Heart right ventricle (tissue), 16 donors: ENCODE measurements at regions not wholly inside any gene's neighbourhood (a gene's known extent, or its start where the extent isn't known, plus 50 kb on each side); places are given as distances from the start of the nearest gene placed in this dataset.

Experiments
- ATAC-seq, 8 donors: fragments of 200-7000 bp; cut with Tn5 transposase; one replicate each; pipeline ENCODE4 v1.9.1; 2020; ENCODE audit warnings: mild to moderate bottlenecking in 8 of 8, moderate library complexity in 8 of 8, moderate number of reproducible peaks in 1 of 8
- DNase-seq, 2 donors: peaks; one replicate each; pipeline ENCODE4 v3.0.0-alpha.2; 2020
- H3K27ac ChIP-seq, 10 donors: fragments of 200-600 bp; sonication (generic) in 2 of 10; one replicate each; pipeline versions ENCODE4 v1.5.0 to v1.8.0; 2020 to 2022; ENCODE audit warnings: mild to moderate bottlenecking in 3 of 10
- H3K27me3 ChIP-seq, 7 donors: fragments of 200-600 bp; one replicate each; pipeline ENCODE4 v1.8.0; 2021 to 2022; ENCODE audit warnings: mild to moderate bottlenecking in 2 of 7
- H3K36me3 ChIP-seq, 9 donors: fragments of 200-600 bp; sonication (generic) in 1 of 9; one replicate each; pipeline versions ENCODE4 v1.5.0 to v1.8.0; 2020 to 2022; ENCODE audit warnings: mild to moderate bottlenecking in 2 of 9
- H3K4me1 ChIP-seq, 9 donors: fragments of 200-600 bp; sonication (generic) in 1 of 9; one replicate each; pipeline versions ENCODE4 v1.5.0 to v1.8.0; 2020 to 2022; ENCODE audit warnings: mild to moderate bottlenecking in 4 of 9
- H3K4me3 ChIP-seq, 10 donors: fragments of 200-600 bp; sonication (generic) in 2 of 10; one replicate each; pipeline versions ENCODE4 v1.5.0 to v1.8.0; 2020 to 2022; ENCODE audit warnings: mild to moderate bottlenecking in 7 of 10, moderate library complexity in 2 of 10
- H3K9me3 ChIP-seq, 11 donors: fragments of 200-600 bp in 10 of 11; sonication (generic) in 2 of 11; one replicate each; pipeline versions ENCODE4 v1.5.0 to v1.8.0; 2013 to 2022; ENCODE audit warnings: mild to moderate bottlenecking in 2 of 11, control low read depth in 1 of 11, moderate library complexity in 1 of 11
- WGBS, 2 donors: extraction: QIAGEN DNeasy Blood & Tissue Kit; methylation state at CpG; one replicate each; pipeline ENCODE4 v1.1.7; 2013; ENCODE audit warnings: inconsistent platforms in 1 of 2; 5-methylcytosine and 5-hydroxymethylcytosine counted together
- intact Hi-C, 10 donors: fragments of 100-400 bp; cut with DNase I; formaldehyde crosslinking; loops; one replicate each; pipeline versions ENCODE4 v1.11.1 to v1.14.2; 2022
- TF ChIP-seq, protein P1 (sequence below), 9 donors: fragments of 200-600 bp; sonication (generic) in 2 of 9; IDR thresholded peaks; one replicate each; pipeline versions ENCODE4 v1.5.0 to v1.8.0; 2021 to 2022; ENCODE audit warnings: antibody characterized with exemption in 9 of 9, mild to moderate bottlenecking in 5 of 9, moderate library complexity in 1 of 9
- donor health status: Arrhythmogenic right ventricular cardiomyopathy.
- donor health status: ischemic (EF 13 %, LVEDD 7.1; RV severe dilation, severe dysfunction).
- donor health status: healthy with polysubstance abuse.
- donor health status: DM: no; HTN: yes; CAD: no.
- donor health status: DM: no; HTN: no; CAD: no.
- donor health status: ischemic (EF 25% LVEDD 6.9; RV normal size, moderate dysfunction).
- donor health status: ischemic (EF 25% LVEDD 5.7; RV mildly dilated, moderate dysfunction).
- donor health status: healthy.
- donor health status: DM: yes; HTN: yes; CAD: no.
- donor health status: Ischemic cardiomyopathy.
- donor health status: ischemic (EF 35%, LVEDD 5.7; RV mildly dilated, moderate dysfunction).
- donor health status: nonischemic (EF 11% LVEDD 7.7; RV severe dilation, severe dysfunction).
- donor health status: DM: yes; HTN: yes; CAD: no.
- donor health status: PGD.
- donor health status: ischemic (EF 29% LVEDD 5.4; RV normal size, mild dysfunction).
- donor health status: nonischemic (EF 23%, LVEDD 6.1; RV moderate dilation, normal function).

DNA sequence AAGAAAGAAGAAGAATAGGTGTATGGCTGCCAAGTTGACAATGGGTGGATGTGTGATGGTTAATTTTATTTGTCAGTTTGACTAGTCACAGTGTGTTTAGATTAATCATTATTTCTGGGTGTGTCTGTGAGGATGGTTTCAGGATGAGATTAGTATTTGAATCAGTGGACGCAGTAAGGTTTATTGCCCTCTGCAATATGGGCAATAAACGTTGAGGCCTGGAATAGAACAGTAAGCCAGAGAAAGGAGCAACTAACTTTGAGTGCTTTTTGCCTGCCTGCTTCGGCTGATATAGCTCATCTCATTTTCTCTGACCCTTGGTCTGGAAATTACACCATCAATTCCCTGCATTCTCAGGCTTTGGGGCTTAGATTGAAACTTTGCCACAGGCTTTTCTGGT is 140.8 kb upstream of the SPANXN4 start:
- no peak overlapping the region for H3K4me3 ChIP-seq
- WGBS, 2 donors, result 77 to 85% methylated on average over 3 of the region's 3 CpGs
- no peaks in the 10 kb centered on the region for H3K27me3 ChIP-seq
- H3K9me3 ChIP-seq, result peaks cover 0 to 3% (median 0%) of the 10 kb centered on the region in 11 donors
- intact Hi-C loops, result no loop called here
- TF ChIP-seq, protein P1, sequence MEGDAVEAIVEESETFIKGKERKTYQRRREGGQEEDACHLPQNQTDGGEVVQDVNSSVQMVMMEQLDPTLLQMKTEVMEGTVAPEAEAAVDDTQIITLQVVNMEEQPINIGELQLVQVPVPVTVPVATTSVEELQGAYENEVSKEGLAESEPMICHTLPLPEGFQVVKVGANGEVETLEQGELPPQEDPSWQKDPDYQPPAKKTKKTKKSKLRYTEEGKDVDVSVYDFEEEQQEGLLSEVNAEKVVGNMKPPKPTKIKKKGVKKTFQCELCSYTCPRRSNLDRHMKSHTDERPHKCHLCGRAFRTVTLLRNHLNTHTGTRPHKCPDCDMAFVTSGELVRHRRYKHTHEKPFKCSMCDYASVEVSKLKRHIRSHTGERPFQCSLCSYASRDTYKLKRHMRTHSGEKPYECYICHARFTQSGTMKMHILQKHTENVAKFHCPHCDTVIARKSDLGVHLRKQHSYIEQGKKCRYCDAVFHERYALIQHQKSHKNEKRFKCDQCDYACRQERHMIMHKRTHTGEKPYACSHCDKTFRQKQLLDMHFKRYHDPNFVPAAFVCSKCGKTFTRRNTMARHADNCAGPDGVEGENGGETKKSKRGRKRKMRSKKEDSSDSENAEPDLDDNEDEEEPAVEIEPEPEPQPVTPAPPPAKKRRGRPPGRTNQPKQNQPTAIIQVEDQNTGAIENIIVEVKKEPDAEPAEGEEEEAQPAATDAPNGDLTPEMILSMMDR (IDR thresholded peaks at IDR 0.05), result no peak
- DNase-seq (no peak), ATAC-seq (no peak)
- no peaks in the 10 kb centered on the region for H3K4me1 ChIP-seq
- H3K36me3 ChIP-seq, result no peaks in the 10 kb centered on the region
- no peak overlapping the region for H3K27ac ChIP-seq

DNA sequence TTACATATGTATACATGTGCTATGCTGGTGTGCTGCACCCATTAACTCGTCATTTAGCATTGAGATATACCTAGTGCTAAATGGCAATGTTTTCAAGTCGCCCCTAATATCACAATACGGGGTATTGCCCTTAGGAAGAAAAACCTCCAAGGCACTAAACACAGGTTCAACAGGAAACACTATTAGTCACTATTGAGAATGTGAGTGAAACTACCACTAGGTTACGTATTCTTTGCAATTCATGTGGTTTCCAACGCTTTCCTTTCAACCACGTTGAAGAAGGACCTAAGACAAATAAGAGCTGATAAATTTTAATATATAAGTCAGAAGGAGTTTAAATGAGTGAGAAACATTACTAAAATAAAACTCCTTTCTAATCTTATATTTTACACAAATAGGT is 134.7 kb upstream of the SPANXN4 start:
- Histone ChIP-seq H3K27me3 (no peaks in the 10 kb centered on the region), H3K36me3 (no peaks in the 10 kb centered on the region), H3K27ac (no peak overlapping the region), H3K4me1 (no peaks in the 10 kb centered on the region), H3K9me3 (peaks cover 0 to 7% (median 0%) of the 10 kb centered on the region in 11 donors), H3K4me3 (no peak overlapping the region)
- DNase-seq, result no peak
- ATAC-seq, result no peak
- intact Hi-C loops, result no loop called here
- TF ChIP-seq, protein P1 (IDR thresholded peaks at IDR 0.05), result no peak
- WGBS, 2 donors, result 60 to 79% methylated on average over 6 of the region's 6 CpGs

DNA sequence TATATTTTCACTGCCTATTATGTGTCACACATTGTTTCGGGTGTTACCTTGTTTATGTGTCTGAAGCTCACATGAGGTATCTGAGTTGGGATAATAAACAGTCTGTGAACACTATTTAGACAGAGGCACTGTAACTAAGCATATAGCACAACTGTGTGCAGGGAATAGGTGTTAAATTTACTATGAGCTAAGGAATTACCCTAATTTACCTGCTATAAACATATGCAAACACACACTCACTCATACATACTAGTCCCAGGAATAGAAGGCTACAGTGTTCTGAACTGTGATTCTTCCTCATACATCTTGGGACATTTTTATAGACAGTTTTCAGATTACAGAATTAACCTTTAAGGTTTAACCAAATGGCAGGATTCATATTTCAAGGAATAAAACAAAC is 127.6 kb upstream of the SPANXN4 start:
- TF ChIP-seq, protein P1 (IDR thresholded peaks at IDR 0.05), result no peak
- DNase-seq (no peak), ATAC-seq (no peak)
- 90 to 94% methylated on average over 1 of the region's 1 CpG for WGBS, 2 donors
- no peak overlapping the region for H3K4me3 ChIP-seq
- no peaks in the 10 kb centered on the region for H3K27me3 ChIP-seq
- no peaks in the 10 kb centered on the region for H3K4me1 ChIP-seq
- peaks cover 0 to 5% (median 0%) of the 10 kb centered on the region in 11 donors for H3K9me3 ChIP-seq
- H3K36me3 ChIP-seq, result no peaks in the 10 kb centered on the region
- H3K27ac ChIP-seq, result no peak overlapping the region
- intact Hi-C loops, result no loop called here

DNA sequence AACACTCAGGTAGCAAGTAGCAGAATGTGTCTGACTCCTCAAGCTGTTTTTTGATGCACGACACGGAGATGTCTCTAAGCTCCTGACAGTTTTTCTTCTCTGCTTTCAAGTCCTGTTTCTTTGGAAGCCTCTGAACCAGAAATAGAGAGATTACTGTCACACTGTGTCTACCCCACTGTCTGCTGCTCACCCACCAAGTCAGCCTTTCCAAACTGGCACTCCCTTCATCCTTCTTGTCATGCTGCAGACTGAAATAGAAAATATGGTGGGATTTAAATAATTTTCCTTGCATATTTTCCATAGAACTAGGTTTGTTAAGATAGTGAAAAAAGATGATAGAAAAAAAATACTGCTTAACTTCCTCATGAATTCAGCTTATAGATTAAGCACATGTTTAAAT is 102.5 kb upstream of the SPANXN4 start:
- TF ChIP-seq, protein P1 (IDR thresholded peaks at IDR 0.05), result no peak
- H3K9me3 ChIP-seq, result peaks cover 0 to 5% (median 0%) of the 10 kb centered on the region in 11 donors
- 79 to 90% methylated on average over 2 of the region's 2 CpGs for WGBS, 2 donors
- no peaks in the 10 kb centered on the region for H3K36me3 ChIP-seq
- ATAC-seq (no peak), DNase-seq (no peak)
- intact Hi-C loops, result loop anchor here in 1 of 10 donors (10.0 kb wide), 1 partner anchor 482 kb away; no protein-coding TSS in a partner anchor
- no peaks in the 10 kb centered on the region for H3K27me3 ChIP-seq
- H3K4me1 ChIP-seq, result no peaks in the 10 kb centered on the region
- no peak overlapping the region for H3K27ac ChIP-seq
- no peak overlapping the region for H3K4me3 ChIP-seq
